DND-41 (cell line): ENCODE measurements at regions not wholly inside any gene's neighbourhood (a gene's known extent, or its start where the extent isn't known, plus 50 kb on each side); places are given as distances from the start of the nearest gene placed in this dataset.

Source experiments
- ATAC-seq: fragments of 200-7000 bp; cut with Tn5 transposase; 3 replicates; pipeline ENCODE4 v1.9.1; 2021; ENCODE audit warnings: low read depth; ENCODE audit not compliant: insufficient read depth
- DNase-seq: peaks from one replicate; pipeline ENCODE4 v3.0.0-alpha.2; 2020
- H2AFZ ChIP-seq: 2 replicates; pipeline ENCODE4 v1.6.0; 2012; ENCODE audit warnings: low read depth, low read length
- H3K27ac ChIP-seq: 2 replicates; pipeline ENCODE4 v1.5.1; 2012; ENCODE audit warnings: low read length, inconsistent platforms
- H3K27me3 ChIP-seq: fragments of 200-600 bp; sonication (generic); 2 replicates; pipeline ENCODE4 v1.6.0; 2012; ENCODE audit warnings: low read length, mild to moderate bottlenecking, inconsistent platforms; ENCODE audit not compliant: insufficient read depth, poor library complexity
- H3K36me3 ChIP-seq: 2 replicates; pipeline ENCODE4 v1.5.1; 2012; ENCODE audit warnings: low read length, inconsistent platforms; ENCODE audit not compliant: insufficient read depth
- H3K4me1 ChIP-seq: 2 replicates; pipeline ENCODE4 v1.5.1; 2012; ENCODE audit warnings: mild to moderate bottlenecking, low read length; ENCODE audit not compliant: insufficient read depth
- H3K4me2 ChIP-seq: 2 replicates; pipeline ENCODE4 v1.6.0; 2012; ENCODE audit warnings: mild to moderate bottlenecking, moderate library complexity, low read length, inconsistent platforms; ENCODE audit not compliant: insufficient read depth
- H3K4me3 ChIP-seq, 2 experiments: fragments of 200-600 bp in 1 of 2; shearing (Covaris generic) in 1 of 2; 2 replicates each; pipeline ENCODE4 v1.5.1; 2012 to 2016; ENCODE audit warnings: inconsistent platforms in 2 of 2, low read length in 2 of 2, mild to moderate bottlenecking in 2 of 2, low read depth in 1 of 2, moderate library complexity in 1 of 2
- H3K79me2 ChIP-seq: 2 replicates; pipeline ENCODE4 v1.6.0; 2012; ENCODE audit warnings: low read length, inconsistent platforms; ENCODE audit not compliant: insufficient read depth
- H3K9ac ChIP-seq: 2 replicates; pipeline ENCODE4 v1.6.0; 2012; ENCODE audit warnings: low read depth, mild to moderate bottlenecking, inconsistent platforms, low read length, moderate library complexity
- H3K9me3 ChIP-seq: 2 replicates; pipeline ENCODE4 v1.5.1; 2012; ENCODE audit warnings: low read length, moderate library complexity, mild to moderate bottlenecking, inconsistent platforms; ENCODE audit not compliant: insufficient read depth, severe bottlenecking
- H4K20me1 ChIP-seq: 2 replicates; pipeline ENCODE4 v1.6.0; 2012; ENCODE audit warnings: low read length; ENCODE audit not compliant: insufficient read depth
- CTCF ChIP-seq: IDR thresholded peaks from 2 replicates; pipeline ENCODE4 v1.5.1; 2012; ENCODE audit warnings: borderline replicate concordance, low read length, moderate library complexity, mild to moderate bottlenecking; ENCODE audit not compliant: poor library complexity, severe bottlenecking; ENCODE audit errors: extremely low read depth
- EZH2 ChIP-seq: IDR thresholded peaks from 3 replicates; pipeline ENCODE4 v1.6.1; 2012; ENCODE audit warnings: borderline replicate concordance, low read depth, mild to moderate bottlenecking, moderate library complexity, low read length, inconsistent platforms; ENCODE audit not compliant: severe bottlenecking

- Histone ChIP-seq H3K27me3 (no peaks in the 10 kb centered on the region), H3K4me3 (no peak overlapping the region), H3K9me3 (no peaks in the 10 kb centered on the region), H3K27ac (no peak overlapping the region), H3K9ac (no peak overlapping the region), H3K4me1 (no peaks in the 10 kb centered on the region), H3K79me2 (no peaks in the 10 kb centered on the region), H3K4me2 (no peak overlapping the region), H2AFZ (no peak overlapping the region), H3K36me3 (no peaks in the 10 kb centered on the region), H4K20me1 (no peaks in the 10 kb centered on the region)
- peak; percentile 5 for DNase-seq
- TF ChIP-seq EZH2 (no peak), CTCF (no peak)
- 0 out of 3 replicates have a peak, but pooled peaks have one; percentile 48 for ATAC-seq
Observed at GRCh38 chr18:42174909-42175308, 219.9 kb downstream of the PIK3C3 start.

- H3K9ac ChIP-seq = no peak overlapping the region
- TF ChIP-seq EZH2 (no peak), CTCF (no peak)
- no peaks in the 10 kb centered on the region for H3K36me3 ChIP-seq
- no peaks in the 10 kb centered on the region for H3K27me3 ChIP-seq
- no peaks in the 10 kb centered on the region for H3K4me1 ChIP-seq
- no peak for ATAC-seq
- H3K9me3 ChIP-seq = no peaks in the 10 kb centered on the region
- H3K4me3 ChIP-seq = no peak overlapping the region
- no peak for DNase-seq
- H2AFZ ChIP-seq = no peak overlapping the region
- no peaks in the 10 kb centered on the region for H3K79me2 ChIP-seq
- H3K27ac ChIP-seq = no peak overlapping the region
- no peak overlapping the region for H3K4me2 ChIP-seq
- H4K20me1 ChIP-seq = no peaks in the 10 kb centered on the region
Observed at GRCh38 chr18:42176599-42176998, 221.6 kb downstream of the PIK3C3 start.

DNA sequence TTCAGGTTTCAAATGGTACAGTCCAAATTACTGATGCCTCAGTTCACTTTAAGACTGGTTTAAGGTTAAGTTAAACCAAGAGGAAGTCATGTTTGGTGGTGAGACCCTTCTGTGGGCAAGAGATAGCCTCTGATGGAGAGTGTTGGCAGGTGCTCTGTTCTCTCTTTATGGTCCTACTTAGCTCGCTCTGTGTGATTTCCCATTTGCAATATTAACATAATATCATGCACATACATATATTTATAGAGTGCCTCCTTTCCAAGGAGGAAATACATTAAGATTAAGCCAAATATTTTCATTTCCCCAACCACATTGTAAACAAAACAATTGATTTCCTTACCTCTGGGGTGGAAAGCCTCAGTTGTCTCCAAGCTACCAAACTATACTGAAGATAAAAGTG is 222.4 kb downstream of the PIK3C3 start:
- no peaks in the 10 kb centered on the region for H3K9me3 ChIP-seq
- H3K27ac ChIP-seq = no peak overlapping the region
- H3K4me1 ChIP-seq = no peaks in the 10 kb centered on the region
- no peaks in the 10 kb centered on the region for H3K79me2 ChIP-seq
- no peaks in the 10 kb centered on the region for H4K20me1 ChIP-seq
- no peak overlapping the region for H2AFZ ChIP-seq
- TF ChIP-seq EZH2 = no peak
- no peak for TF ChIP-seq CTCF
- no peak overlapping the region for H3K4me2 ChIP-seq
- no peak for DNase-seq
- no peaks in the 10 kb centered on the region for H3K27me3 ChIP-seq
- H3K4me3 ChIP-seq = no peak overlapping the region
- no peaks in the 10 kb centered on the region for H3K36me3 ChIP-seq
- no peak for ATAC-seq
- H3K9ac ChIP-seq = no peak overlapping the region
